Medulla oblongata (tissue), 1 donor: ENCODE measurements at regions not wholly inside any gene's neighbourhood (a gene's known extent, or its start where the extent isn't known, plus 50 kb on each side); places are given as distances from the start of the nearest gene placed in this dataset.

Experiments
- DNase-seq: peaks from one replicate; pipeline ENCODE4 v3.0.0-alpha.2; 2015; ENCODE audit errors: extremely low spot score

- no peak for DNase-seq
These were observed 230.8 kb upstream of the CST7 start for GRCh38 chr20:24718277-24718676.

- DNase-seq = no peak
These were observed 230.4 kb upstream of the CST7 start for GRCh38 chr20:24718696-24719095.

GRCh38 chr20:24720957-24721356 is 228.1 kb upstream of the CST7 start:
- DNase-seq = no peak

GRCh38 chr20:24721891-24722568 is 227.0 kb upstream of the CST7 start:
- DNase-seq = no peak

- DNase-seq = no peak
These were observed 226.5 kb upstream of the CST7 start for GRCh38 chr20:24722586-24722985.

- no peak for DNase-seq
These were observed 225.9 kb upstream of the CST7 start for GRCh38 chr20:24723186-24723585.

- DNase-seq = no peak
These were observed 225.3 kb upstream of the CST7 start for GRCh38 chr20:24723647-24724352.

- no peak for DNase-seq
These were observed 224.0 kb upstream of the CST7 start for GRCh38 chr20:24724982-24725533.

GRCh38 chr20:24727795-24728194 is 221.3 kb upstream of the CST7 start:
- DNase-seq = no peak

GRCh38 chr20:24729896-24730605 is 219.0 kb upstream of the CST7 start:
- DNase-seq = no peak

GRCh38 chr20:24730750-24731149 is 218.3 kb upstream of the CST7 start:
- DNase-seq = no peak

- no peak for DNase-seq
These were observed 217.8 kb upstream of the CST7 start for GRCh38 chr20:24731312-24731711.

GRCh38 chr20:24732076-24732475 is 217.0 kb upstream of the CST7 start:
- DNase-seq = no peak

GRCh38 chr20:24732599-24732998 is 216.5 kb upstream of the CST7 start:
- no peak for DNase-seq

- peak; percentile 33 for DNase-seq
These were observed 215.7 kb upstream of the CST7 start for GRCh38 chr20:24733416-24733815.

GRCh38 chr20:24734139-24734538 is 214.9 kb upstream of the CST7 start:
- DNase-seq = no peak

- no peak for DNase-seq
These were observed 213.8 kb upstream of the CST7 start for GRCh38 chr20:24735263-24735662.

GRCh38 chr20:24736131-24736843 is 212.8 kb upstream of the CST7 start:
- DNase-seq = no peak

GRCh38 chr20:24736844-24737211 is 212.2 kb upstream of the CST7 start:
- no peak for DNase-seq

GRCh38 chr20:24737212-24737850 is 211.7 kb upstream of the CST7 start:
- DNase-seq = no peak

- DNase-seq = no peak
These were observed 210.9 kb upstream of the CST7 start for GRCh38 chr20:24738058-24738775.
